Endothelial cell of umbilical vein (primary cell): ENCODE measurements at regions not wholly inside any gene's neighbourhood (a gene's known extent, or its start where the extent isn't known, plus 50 kb on each side); places are given as distances from the start of the nearest gene placed in this dataset.

ENCODE experiments used
- BruUV-seq: library from RNA; stranded (reverse); fragments of 400-500 nt; replicated peaks from 2 replicates; lab custom pipeline; 2021; lab: Mats Ljungman, UMichigan
- CTCF ChIA-PET: fragments of 300-600, 350-600 bp; sonication (Branson Sonifier 250); formaldehyde crosslinking; loops from one replicate; lab custom pipeline; 2021; ENCODE audit warnings: antibody characterized with exemption, inconsistent platforms; lab: Charles Lee
- POLR2A ChIA-PET: fragments of 300-600, 350-600 bp; sonication (Branson Sonifier 250); formaldehyde crosslinking; loops from one replicate; lab custom pipeline; 2021; ENCODE audit warnings: antibody characterized with exemption, inconsistent platforms; lab: Charles Lee
- DNase-seq: peaks from one replicate; pipeline ENCODE4 v3.0.0-alpha.2; 2011; ENCODE audit warnings: low read depth, low spot score
- FAIRE-seq: peaks from 2 replicates; lab custom pipeline; 2011; peaks lifted over from hg19 to GRCh38; lab: Jason Lieb, UNC
- H2AFZ ChIP-seq: 2 replicates; pipeline ENCODE4 v1.6.0; 2012; ENCODE audit warnings: low read depth, low read length, control low read depth, inconsistent platforms
- H3K27ac ChIP-seq: 2 replicates; pipeline ENCODE4 v1.5.1; 2011; ENCODE audit warnings: low read depth, mild to moderate bottlenecking, control low read depth, low read length, moderate library complexity; ENCODE audit not compliant: insufficient read depth
- H3K27me3 ChIP-seq, 2 experiments: 2 replicates each; pipeline versions ENCODE4 v1.6.0 to v1.6.1; 2011; ENCODE audit warnings: low read length in 2 of 2, mixed read lengths in 1 of 2; ENCODE audit not compliant: control insufficient read depth in 2 of 2, insufficient read depth in 2 of 2
- H3K36me3 ChIP-seq, 2 experiments: 2 replicates in 1 of 2; 3 replicates in 1 of 2; pipeline ENCODE4 v1.5.1; 2011; ENCODE audit warnings: low read length in 2 of 2, mild to moderate bottlenecking in 1 of 2, moderate library complexity in 1 of 2; ENCODE audit not compliant: control insufficient read depth in 2 of 2, insufficient read depth in 2 of 2; ENCODE audit errors: extremely low read depth in 1 of 2
- H3K4me1 ChIP-seq: 3 replicates; pipeline ENCODE4 v1.5.1; 2011; ENCODE audit warnings: mild to moderate bottlenecking, low read length; ENCODE audit not compliant: control insufficient read depth, insufficient read depth; ENCODE audit errors: extremely low read depth
- H3K4me2 ChIP-seq: 2 replicates; pipeline ENCODE4 v1.6.1; 2011; ENCODE audit warnings: low read length, control low read depth, mixed read lengths; ENCODE audit not compliant: insufficient read depth
- H3K4me3 ChIP-seq, 3 experiments: fragments of 200-600 bp in 1 of 3; sonication (generic), shearing (Covaris generic) in 1 of 3; replicated peaks in 1 of 3; 2 replicates each; pipeline ENCODE4 v1.5.1; 2011 to 2016; ENCODE audit warnings: control low read depth in 3 of 3, low read length in 3 of 3, mild to moderate bottlenecking in 2 of 3, inconsistent platforms in 1 of 3, low read depth in 1 of 3, moderate library complexity in 1 of 3; ENCODE audit not compliant: insufficient read depth in 1 of 3
- H3K79me2 ChIP-seq: 2 replicates; pipeline ENCODE4 v1.6.0; 2012; ENCODE audit warnings: low read length, inconsistent platforms; ENCODE audit not compliant: control insufficient read depth, insufficient read depth
- H3K9ac ChIP-seq: replicated peaks from 2 replicates; pipeline ENCODE3; 2011; ENCODE audit warnings: low read length, control low read depth; ENCODE audit not compliant: insufficient read depth; ENCODE audit errors: extremely low read depth
- H3K9me1 ChIP-seq: replicated peaks from 3 replicates; pipeline ENCODE4 v1.6.0; 2011; ENCODE audit warnings: mild to moderate bottlenecking, low read length; ENCODE audit not compliant: control insufficient read depth, insufficient read depth; ENCODE audit errors: extremely low read depth
- H3K9me3 ChIP-seq: replicated peaks from 2 replicates; pipeline ENCODE4 v1.5.1; 2012; ENCODE audit warnings: low read length, inconsistent platforms; ENCODE audit not compliant: control insufficient read depth, insufficient read depth
- H4K20me1 ChIP-seq: replicated peaks from 2 replicates; pipeline ENCODE3; 2011; ENCODE audit warnings: mild to moderate bottlenecking, low read length; ENCODE audit not compliant: control insufficient read depth, insufficient read depth; ENCODE audit errors: extremely low read depth
- CTCF ChIP-seq, 2 donors: IDR thresholded peaks; 1 replicate in 1 of 2; 2 replicates in 1 of 2; pipeline ENCODE4 v1.5.1; 2011; ENCODE audit warnings: low read length in 2 of 2, mild to moderate bottlenecking in 2 of 2, moderate library complexity in 2 of 2, control low read depth in 1 of 2, inconsistent platforms in 1 of 2, low read depth in 1 of 2; ENCODE audit not compliant: insufficient read depth in 1 of 2; ENCODE audit errors: extremely low read depth in 1 of 2
- EZH2 ChIP-seq: IDR thresholded peaks from 2 replicates; pipeline ENCODE4 v1.6.1; 2012; ENCODE audit warnings: borderline replicate concordance, low read depth, mild to moderate bottlenecking, moderate library complexity, low read length, inconsistent platforms; ENCODE audit not compliant: severe bottlenecking
- FOS ChIP-seq: IDR thresholded peaks from 2 replicates; pipeline ENCODE4 v1.6.1; 2011; ENCODE audit warnings: mild to moderate bottlenecking, low read length, moderate library complexity, borderline replicate concordance; ENCODE audit not compliant: insufficient read depth
- GATA2 ChIP-seq: IDR thresholded peaks from 2 replicates; pipeline ENCODE4 v1.7.0; 2011; ENCODE audit warnings: low read depth, mild to moderate bottlenecking, moderate library complexity, mixed read lengths, low read length; ENCODE audit not compliant: insufficient read length, insufficient read depth
- JUN ChIP-seq: IDR thresholded peaks from 2 replicates; pipeline ENCODE4 v1.6.1; 2011; ENCODE audit warnings: borderline replicate concordance, low read depth; ENCODE audit not compliant: insufficient read length, insufficient read depth
- MAX ChIP-seq: IDR thresholded peaks from 2 replicates; pipeline ENCODE4 v1.6.1; 2011; ENCODE audit not compliant: insufficient read depth, insufficient read length
- MYC ChIP-seq: IDR thresholded peaks from one replicate; pipeline ENCODE4 v1.6.1; 2011; ENCODE audit warnings: mild to moderate bottlenecking, low read depth, low read length
- POLR2A ChIP-seq: IDR thresholded peaks from 2 replicates; pipeline ENCODE4 v1.6.1; 2012; ENCODE audit warnings: low read depth, mild to moderate bottlenecking, control low read depth, low read length
- POLR2AphosphoS5 ChIP-seq: IDR thresholded peaks from 2 replicates; pipeline ENCODE4 v1.6.1; 2012; ENCODE audit warnings: low read depth, mild to moderate bottlenecking, control low read depth, low read length, moderate library complexity; ENCODE audit not compliant: insufficient read depth
- dilution Hi-C: fragments of 300-500 bp; cut with MboI; formaldehyde crosslinking; loops from one replicate; pipeline ENCODE4 v1.15.0; 2019; ENCODE audit warnings: low sequenced_read_pairs; ENCODE audit not compliant: extremely low pct_ligation_motif_present
- intact Hi-C: fragments of 100-400 bp; cut with micrococcal nuclease; formaldehyde crosslinking; loops from one replicate; pipeline ENCODE4 v1.10.0; 2022

GRCh38 chr22:48240935-48241230 is 1478.4 kb downstream of the TBC1D22A start:
- no peaks in the 10 kb centered on the region for H3K9me1 ChIP-seq
- BruUV-seq, result no TSS peak
- no peak overlapping the region for H3K27ac ChIP-seq
- H3K4me1 ChIP-seq, result no peaks in the 10 kb centered on the region
- ChIA-PET CTCF (no interaction called here), POLR2A (no interaction called here)
- no peak overlapping the region for H3K4me2 ChIP-seq
- dilution Hi-C loops (no loop called here), intact Hi-C loops (no loop called here)
- no peak overlapping the region for H3K9ac ChIP-seq
- no peak overlapping the region for H3K4me3 ChIP-seq
- no peak for DNase-seq
- peaks cover 8% of the 10 kb centered on the region for H3K9me3 ChIP-seq
- H3K79me2 ChIP-seq, result no peaks in the 10 kb centered on the region
- no peak for FAIRE-seq
- no peaks in the 10 kb centered on the region for H3K36me3 ChIP-seq
- no peaks in the 10 kb centered on the region for H4K20me1 ChIP-seq
- no peak for TF ChIP-seq JUN
- TF ChIP-seq MAX, result no peak
- no peak for TF ChIP-seq EZH2
- TF ChIP-seq FOS, result no peak
- TF ChIP-seq CTCF (IDR thresholded peaks at IDR 0.05; ENCODE audit: extremely low read depth in 1 of 2, insufficient read depth in 1 of 2, low read depth in 1 of 2, low read length in 2 of 2), result no peak
- no peak for TF ChIP-seq POLR2AphosphoS5
- no peak for TF ChIP-seq POLR2A
- no peak for TF ChIP-seq MYC
- TF ChIP-seq GATA2, result no peak
- no peaks in the 10 kb centered on the region for H3K27me3 ChIP-seq
- H2AFZ ChIP-seq, result no peak overlapping the region
